Upper lobe of left lung (tissue), 4 donors: ENCODE measurements at regions not wholly inside any gene's neighbourhood (a gene's known extent, or its start where the extent isn't known, plus 50 kb on each side); places are given as distances from the start of the nearest gene placed in this dataset.

ENCODE experiments used
- POLR2A ChIP-seq, 4 donors: fragments of 450-650 bp; IDR thresholded peaks; one replicate each; pipeline ENCODE4 v1.5.1; 2016 to 2017; ENCODE audit warnings: antibody characterized with exemption in 4 of 4, mild to moderate bottlenecking in 2 of 4
- POLR2AphosphoS5 ChIP-seq, 2 donors: sonication (generic); formaldehyde crosslinking; IDR thresholded peaks; one replicate each; pipeline ENCODE4 v1.5.1; 2017; ENCODE audit warnings: antibody characterized with exemption in 2 of 2
- TF ChIP-seq, protein P1 (sequence below), 6 experiments: fragments of 450-650 bp in 4 of 6; fragments of 200-600 bp in 2 of 6; sonication (generic) in 2 of 6; IDR thresholded peaks; one replicate each; pipeline ENCODE4 v1.5.1; 2016 to 2019; ENCODE audit warnings: antibody characterized with exemption in 6 of 6

DNA sequence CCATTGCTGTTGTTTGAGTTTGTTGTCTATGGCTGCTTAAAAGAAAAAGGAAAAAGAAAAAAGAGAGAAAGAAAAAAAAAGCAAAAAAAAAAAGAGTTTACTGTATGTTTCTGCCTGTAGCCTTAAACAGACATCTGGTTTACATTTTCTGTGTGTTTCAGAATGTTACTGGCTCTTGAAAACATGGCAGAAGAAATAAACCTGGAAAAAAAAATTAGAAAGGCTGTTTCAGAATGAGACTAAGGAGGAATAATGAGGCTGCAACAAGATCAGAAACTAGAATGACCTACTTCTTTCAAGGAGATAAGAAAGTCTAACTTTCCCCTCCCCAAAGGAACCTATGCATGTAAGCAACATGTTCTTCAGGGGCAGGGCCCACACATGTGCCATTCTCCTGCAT, 292.1 kb downstream of the DIPK2A start:
- TF ChIP-seq POLR2AphosphoS5 (IDR thresholded peaks at IDR 0.05) (no peak), POLR2A (IDR thresholded peaks at IDR 0.05) (no peak)
- TF ChIP-seq, protein P1, sequence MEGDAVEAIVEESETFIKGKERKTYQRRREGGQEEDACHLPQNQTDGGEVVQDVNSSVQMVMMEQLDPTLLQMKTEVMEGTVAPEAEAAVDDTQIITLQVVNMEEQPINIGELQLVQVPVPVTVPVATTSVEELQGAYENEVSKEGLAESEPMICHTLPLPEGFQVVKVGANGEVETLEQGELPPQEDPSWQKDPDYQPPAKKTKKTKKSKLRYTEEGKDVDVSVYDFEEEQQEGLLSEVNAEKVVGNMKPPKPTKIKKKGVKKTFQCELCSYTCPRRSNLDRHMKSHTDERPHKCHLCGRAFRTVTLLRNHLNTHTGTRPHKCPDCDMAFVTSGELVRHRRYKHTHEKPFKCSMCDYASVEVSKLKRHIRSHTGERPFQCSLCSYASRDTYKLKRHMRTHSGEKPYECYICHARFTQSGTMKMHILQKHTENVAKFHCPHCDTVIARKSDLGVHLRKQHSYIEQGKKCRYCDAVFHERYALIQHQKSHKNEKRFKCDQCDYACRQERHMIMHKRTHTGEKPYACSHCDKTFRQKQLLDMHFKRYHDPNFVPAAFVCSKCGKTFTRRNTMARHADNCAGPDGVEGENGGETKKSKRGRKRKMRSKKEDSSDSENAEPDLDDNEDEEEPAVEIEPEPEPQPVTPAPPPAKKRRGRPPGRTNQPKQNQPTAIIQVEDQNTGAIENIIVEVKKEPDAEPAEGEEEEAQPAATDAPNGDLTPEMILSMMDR (IDR thresholded peaks at IDR 0.05), result no peak
